IMR-90 (cell line): ENCODE measurements at regions not wholly inside any gene's neighbourhood (a gene's known extent, or its start where the extent isn't known, plus 50 kb on each side); places are given as distances from the start of the nearest gene placed in this dataset.
"Not testable (repeated sequence)": the region's sequence is repeated elsewhere in the genome, so short reads cannot be mapped to it uniquely, and the experiment has no call there.

ENCODE experiments used
- RAD21 ChIP-seq: IDR thresholded peaks from 2 replicates; pipeline ENCODE4 v1.6.1; 2012; ENCODE audit warnings: low read length, improper control_type of control experiment
- TF ChIP-seq, protein P1 (sequence below): conservative IDR thresholded peaks from 2 replicates; pipeline ENCODE4 v1.5.1; 2012; ENCODE audit warnings: mild to moderate bottlenecking, low read depth, low read length, improper control_type of control experiment

DNA sequence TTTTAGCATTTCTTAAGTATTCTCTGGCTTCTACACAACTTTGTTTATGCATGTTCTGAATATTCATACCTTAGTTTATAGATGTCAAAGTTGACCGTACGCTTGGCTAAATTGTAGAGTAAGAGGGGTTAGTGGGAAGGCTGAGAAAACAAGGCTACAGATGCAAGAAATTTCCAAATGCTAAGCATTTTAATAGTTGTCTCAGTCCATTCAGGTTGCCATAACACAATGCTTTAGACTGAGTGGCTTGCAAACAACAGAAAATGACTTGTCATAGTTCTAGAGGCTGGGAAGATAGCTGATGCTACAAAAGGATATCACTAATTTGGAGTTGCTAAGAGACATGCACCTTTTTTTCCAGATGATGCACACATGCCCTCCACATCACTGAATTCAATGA lies 53.0 kb upstream of the C1QTNF3 start:
- TF ChIP-seq, protein P1, sequence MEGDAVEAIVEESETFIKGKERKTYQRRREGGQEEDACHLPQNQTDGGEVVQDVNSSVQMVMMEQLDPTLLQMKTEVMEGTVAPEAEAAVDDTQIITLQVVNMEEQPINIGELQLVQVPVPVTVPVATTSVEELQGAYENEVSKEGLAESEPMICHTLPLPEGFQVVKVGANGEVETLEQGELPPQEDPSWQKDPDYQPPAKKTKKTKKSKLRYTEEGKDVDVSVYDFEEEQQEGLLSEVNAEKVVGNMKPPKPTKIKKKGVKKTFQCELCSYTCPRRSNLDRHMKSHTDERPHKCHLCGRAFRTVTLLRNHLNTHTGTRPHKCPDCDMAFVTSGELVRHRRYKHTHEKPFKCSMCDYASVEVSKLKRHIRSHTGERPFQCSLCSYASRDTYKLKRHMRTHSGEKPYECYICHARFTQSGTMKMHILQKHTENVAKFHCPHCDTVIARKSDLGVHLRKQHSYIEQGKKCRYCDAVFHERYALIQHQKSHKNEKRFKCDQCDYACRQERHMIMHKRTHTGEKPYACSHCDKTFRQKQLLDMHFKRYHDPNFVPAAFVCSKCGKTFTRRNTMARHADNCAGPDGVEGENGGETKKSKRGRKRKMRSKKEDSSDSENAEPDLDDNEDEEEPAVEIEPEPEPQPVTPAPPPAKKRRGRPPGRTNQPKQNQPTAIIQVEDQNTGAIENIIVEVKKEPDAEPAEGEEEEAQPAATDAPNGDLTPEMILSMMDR = not testable (repeated sequence)
- not testable (repeated sequence) for TF ChIP-seq RAD21
